HS-5 (cell line): ENCODE measurements at regions not wholly inside any gene's neighbourhood (a gene's known extent, or its start where the extent isn't known, plus 50 kb on each side); places are given as distances from the start of the nearest gene placed in this dataset.
"Not testable (repeated sequence)": the region's sequence is repeated elsewhere in the genome, so short reads cannot be mapped to it uniquely, and the experiment has no call there.

Experiments
- DNase-seq: peaks from one replicate; pipeline ENCODE4 v3.0.0-alpha.2; 2012; ENCODE audit warnings: low read depth

DNA sequence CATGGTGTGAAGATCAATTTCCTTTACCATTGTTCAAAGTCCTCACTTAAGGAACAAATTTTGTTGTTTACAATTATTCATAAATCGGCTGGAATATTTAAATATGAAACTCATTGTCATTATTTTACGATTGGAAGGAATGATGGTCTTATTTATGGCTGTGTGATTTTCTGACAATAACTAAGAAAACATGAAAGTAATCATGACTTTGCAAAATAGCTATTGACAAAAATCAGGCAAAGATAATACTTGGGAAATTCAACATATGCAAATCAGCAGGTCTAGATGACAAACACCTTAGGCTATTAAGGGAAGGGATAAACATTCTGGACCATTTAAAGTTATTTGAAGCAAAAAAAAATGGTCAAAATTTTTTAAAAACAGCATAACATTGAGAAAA is 654.8 kb upstream of the CNTN5 start:
- DNase-seq, result no peak

DNA sequence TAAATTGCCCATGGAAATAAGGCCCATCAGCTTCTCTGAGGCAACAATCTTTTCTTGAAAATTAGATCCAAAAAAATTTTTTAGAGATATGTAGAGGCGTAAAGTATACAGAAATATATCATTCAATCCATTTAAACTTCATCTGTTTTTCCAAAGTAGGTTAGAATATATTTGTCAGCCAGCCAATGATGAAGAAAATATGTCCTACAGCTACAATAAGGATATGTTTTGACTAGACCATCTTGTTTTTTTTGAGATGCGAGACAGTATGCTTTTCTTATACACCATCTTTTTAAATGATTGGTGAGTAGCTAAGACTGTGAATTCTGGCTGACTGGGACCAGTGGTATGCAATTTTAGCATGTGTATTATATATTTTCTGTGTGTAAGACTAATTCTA is 630.4 kb upstream of the CNTN5 start:
- DNase-seq, result no peak

DNA sequence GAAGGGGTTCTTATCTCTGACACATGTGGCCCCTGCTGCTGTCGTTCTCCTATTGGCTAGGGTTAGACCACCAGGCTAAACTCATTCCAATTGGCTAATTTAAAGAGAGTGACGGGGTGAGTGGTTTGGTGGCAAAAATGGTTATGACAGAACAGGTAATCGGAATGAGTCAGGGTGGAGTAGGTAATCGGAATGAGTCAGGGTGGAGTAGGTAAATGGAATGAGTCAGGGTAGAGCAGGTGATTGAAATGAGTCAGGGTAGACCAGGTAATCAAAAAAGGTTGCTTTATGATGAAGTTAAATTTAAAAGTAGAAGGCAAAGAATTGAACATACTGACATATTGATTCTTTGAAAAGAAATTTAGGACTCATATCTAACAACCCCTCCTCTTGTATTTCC is 626.2 kb upstream of the CNTN5 start:
- DNase-seq, result not testable (repeated sequence)

DNA sequence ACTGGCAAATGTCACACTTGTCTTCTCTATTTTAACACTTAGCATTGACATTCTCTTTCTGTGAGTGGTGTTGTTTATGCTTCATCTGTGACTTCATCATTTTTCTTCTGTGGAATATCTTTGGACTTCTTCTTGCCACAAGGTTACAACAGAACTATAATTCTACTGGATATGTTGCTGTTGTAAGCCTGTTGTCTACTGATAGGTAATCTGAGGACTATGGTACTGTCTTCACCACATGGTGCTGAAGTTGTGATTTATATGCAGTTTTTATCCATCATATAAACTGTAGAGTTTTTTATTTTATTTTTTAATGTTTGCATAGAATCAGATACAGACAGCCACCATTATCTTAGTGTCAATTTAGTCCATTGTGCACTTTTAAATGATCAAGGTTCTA is 622.2 kb upstream of the CNTN5 start:
- DNase-seq, result no peak

DNA sequence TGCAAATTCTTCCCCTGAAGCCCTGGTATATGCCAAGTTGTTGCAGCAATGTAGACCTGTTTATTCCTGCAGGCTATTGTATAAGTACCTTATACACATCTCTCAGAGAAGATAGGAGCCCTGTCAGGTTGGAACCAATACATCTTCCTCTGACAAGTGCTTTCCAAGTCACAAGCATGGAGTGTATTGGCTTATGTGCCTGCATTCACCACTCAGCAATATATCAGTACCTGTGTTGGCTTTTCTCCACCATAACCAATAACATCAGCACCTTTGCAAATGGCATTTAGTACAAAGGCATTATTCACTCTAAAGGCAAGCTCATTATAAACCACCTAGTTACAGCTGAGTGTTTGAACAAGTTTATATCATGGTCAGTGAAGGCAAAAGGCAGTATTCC is 611.7 kb upstream of the CNTN5 start:
- DNase-seq, result no peak

DNA sequence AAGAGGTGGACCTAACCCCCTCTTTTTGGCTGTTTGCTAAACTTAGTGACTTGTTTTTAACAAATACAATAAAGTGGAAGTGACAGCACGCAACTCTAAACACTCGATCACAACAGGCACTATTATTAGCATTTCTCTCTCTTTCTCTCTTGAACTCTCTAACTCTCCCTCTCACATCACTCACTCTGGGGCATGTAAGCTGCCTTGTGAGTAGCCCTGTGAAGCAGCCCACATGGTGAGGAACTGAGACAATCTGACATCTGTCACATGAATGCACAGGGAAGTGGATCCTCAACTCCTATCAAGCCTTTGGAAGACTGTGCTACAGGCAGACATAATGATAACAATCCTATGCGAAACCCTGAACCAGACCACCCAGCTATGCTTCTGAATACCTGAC is 609.0 kb upstream of the CNTN5 start:
- DNase-seq, result no peak

DNA sequence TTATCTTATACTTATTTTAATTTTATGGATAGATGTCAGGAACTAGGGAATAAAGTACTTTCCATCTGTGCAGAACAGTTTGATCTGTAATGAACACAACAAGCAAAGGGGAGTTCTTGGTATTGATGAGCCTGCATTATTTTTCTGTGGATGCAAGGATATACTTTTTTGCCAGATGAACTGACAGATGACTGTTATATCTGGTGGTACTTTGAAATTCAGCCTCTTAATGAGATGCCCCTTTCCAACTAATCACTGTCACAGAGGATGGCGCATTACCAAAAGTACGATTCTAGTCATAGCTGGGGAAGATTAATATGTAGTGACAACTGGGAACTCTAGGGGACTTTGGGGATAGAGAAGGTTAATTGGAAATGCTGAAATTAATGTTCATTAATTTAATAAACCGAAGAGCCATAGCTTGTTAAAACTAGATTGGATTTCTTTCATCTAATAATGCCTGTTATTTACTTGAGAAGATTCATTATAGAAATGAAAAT is 603.4 kb upstream of the CNTN5 start:
- no peak for DNase-seq

DNA sequence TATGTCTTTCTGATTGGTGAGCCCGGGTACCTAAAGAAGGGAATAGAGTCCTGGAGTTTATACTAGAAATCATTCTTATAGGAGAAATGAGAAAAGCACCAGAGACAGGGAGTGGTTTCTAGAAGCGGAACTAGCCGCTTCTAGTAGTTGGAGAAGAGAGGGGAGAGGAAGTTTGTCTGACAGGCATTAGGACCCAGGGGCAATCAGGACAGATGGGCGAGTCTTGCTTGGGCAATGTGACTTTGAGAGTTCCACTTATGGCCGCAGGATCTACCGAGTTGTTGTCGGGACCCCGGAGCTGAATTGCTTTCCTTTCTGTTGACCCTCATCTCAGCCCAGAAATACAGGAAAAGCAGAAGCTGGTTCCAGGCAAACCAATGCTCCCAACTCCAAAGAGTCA is 596.8 kb upstream of the CNTN5 start:
- no peak for DNase-seq

DNA sequence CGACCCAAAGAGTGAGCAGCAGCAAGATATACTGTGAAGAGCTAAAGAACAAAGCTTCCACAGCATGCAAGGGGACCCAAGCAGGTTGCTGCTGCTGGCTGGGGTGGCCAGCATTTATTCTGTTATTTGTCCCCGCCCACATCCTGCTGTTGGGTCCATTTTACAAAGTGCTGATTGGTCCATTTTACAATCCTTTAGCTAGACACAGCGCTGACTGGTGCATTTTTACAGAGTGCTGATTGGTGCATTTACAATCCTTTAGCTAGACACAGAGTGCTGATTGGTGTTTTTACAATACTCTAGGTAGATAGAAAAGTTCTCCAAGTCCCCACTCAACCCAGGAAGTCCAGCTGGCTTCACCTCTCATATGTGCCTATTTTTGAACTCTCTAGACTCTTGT is 596.0 kb upstream of the CNTN5 start:
- DNase-seq, result not testable (repeated sequence)

DNA sequence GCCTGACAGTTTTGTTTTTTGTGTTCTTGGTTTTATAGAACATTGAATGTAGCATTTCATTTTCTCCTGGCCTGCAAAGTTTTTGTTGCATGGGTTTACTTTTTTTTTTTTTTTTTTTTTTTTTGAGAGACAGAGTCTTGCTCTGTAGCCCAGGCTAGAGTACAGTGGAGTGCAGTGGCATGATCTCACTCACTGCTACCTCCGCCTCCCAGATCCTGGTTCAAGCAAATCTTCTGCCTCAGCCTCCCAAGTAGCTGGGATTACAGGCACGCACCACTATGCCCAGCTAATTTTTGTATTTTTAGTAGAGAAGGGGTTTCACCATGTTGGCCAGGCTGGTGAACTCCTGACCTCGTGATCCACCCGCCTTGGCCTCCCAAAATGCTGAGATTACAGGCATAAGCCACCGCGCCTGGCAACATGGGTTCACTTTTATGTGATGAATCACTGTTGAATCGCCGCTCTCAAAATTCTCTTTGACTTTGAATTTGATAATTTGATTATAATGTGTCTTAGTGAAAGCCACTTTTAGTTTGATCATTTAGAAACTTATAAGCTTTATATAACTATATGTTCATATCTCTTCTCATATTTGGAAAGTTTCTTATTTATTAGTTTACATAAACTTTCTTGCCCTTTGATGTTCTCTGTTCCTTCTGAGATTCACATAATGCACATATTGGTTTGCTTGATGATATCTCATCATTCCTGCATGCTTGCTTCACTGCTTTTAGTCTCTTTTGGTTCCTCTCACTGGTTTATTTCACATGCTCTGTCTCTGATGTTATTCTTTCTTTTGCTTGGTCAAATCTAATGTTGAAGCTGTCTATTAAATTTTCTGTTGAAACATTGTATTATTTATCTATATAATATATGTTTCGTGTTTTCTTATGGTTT is 589.0 kb upstream of the CNTN5 start:
- no peak for DNase-seq

DNA sequence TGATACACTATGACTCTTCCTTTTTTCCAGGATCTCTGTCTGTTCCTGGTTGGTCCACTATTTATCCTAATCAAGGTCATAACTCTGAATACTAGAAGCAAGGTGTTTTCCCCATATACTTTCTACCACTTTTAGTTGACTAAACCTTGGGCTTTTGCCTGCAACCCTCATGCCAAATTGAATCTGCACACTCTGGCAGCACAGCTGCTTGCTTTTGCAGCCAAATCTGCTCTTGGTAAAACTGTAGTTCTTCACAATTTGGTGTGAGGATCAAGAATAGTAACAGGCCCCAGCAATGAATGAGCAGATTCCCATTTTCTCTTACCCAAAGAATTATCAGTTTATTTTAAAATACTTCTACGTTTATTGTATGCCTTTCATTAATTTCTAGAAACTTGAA is 586.5 kb upstream of the CNTN5 start:
- no peak for DNase-seq

DNA sequence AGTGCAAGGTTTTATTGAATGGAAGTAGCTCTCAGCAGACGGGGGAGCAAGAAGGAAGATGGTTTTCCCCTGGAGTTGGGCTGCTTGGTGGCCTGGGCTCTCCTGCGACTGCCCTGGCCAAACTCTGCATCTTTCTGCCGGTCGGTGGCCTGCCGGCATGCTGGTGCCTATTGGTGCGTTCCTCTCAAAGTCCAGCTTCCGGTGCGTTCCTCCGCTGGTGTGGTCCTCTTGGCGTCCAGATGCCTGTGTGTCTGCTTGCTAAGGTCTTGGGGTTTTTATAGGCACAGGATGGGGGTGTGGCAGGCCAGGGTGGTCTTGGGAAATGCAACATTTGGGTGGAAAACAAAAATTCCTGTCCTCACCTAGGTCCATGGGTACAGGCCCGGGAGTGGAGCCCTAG is 567.4 kb upstream of the CNTN5 start:
- no peak for DNase-seq

DNA sequence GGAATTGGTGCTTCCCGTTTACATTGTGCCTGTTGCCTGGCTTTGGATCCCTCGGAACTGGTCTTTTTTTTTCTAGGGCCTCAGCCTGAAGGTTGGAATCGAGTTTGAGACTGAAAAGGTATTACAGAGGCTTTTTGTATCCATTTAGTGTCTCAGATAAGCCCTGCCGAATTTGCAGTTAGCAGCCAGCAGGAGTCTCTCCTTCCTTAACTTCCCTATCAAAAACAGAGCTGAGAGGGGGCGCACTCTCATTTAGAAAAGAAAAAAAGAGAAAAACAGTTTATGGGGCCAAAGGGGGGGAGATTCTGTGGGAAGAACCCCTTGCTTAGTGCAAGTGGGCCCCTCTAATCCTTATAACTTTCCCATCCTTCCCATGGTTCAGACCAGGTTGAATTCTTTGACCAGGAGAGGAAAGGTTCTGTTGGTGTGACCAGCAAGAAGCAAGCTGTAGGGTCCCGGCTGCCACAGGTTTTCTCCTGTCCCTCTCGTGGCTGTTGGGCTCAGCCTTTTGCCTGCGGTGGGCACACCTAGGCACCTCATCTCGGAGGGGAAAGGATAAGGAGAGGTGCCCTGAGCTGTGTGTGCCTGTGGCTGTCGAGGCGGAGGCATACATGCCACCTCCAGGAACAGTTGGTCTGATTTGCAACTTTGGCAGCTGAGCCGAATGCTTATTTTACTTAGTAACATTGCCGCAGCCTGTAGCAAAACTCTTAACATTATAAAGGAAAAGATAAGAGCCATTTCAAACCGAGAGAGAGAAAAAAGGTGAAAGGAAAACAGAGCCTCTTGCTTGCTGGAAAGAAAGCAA is 565.0 kb upstream of the CNTN5 start:
- no peak for DNase-seq

DNA sequence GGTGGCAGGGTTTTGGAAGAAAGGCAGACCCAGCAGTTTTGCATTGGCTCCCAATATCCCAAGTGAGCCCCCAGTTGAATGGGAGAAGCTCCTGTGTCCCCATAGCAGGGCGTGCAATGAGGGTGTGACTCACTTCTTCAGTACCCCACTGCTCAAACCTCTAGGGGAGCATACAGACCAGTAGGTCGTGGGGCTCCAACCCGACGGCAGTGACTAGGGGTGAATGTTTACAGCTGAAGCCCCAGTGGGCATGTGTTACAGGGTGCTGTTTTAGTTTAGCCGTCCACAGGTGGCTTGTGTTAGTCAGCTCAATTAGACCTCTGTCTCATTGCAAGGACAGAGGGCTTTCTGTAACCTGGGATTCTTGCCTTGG is 564.5 kb upstream of the CNTN5 start:
- no peak for DNase-seq

DNA sequence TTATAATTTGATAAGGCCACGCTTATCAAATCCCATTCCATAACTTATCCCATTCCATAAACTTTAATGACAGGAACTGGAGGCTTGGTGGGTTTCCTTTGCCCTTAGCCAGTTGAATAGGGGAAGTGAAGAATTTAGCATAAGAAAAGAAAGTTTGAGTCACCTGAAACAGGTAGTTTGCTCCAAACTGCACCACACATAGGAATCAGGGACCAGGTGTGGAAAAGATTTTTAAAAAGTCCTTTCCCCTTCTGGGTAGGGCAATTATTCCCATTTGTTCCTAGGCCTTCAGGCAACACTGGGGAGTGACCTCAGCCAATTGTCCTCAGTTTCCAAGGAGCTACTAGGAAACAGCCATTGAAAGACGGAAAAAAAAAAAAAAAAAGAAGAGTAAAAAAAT is 525.7 kb upstream of the CNTN5 start:
- DNase-seq, result no peak

DNA sequence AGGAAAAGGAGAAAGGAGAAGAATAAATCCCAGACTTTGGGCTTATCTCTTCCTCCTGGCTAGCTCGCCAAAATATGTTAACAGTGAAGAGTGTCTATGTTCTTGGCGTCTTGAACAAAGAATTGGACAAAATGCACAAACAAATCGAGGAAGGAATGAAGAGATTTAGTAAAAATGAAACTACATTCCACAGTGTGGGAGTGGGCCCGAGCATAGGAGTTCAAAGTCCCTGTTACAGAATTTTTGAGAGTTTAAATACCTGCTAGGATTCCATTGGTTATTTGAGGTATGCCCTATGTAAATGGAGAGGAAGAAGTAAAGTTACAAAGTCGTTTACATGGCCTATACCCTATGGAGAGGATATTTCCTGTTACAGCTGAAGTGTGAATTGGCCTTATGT is 525.1 kb upstream of the CNTN5 start:
- no peak for DNase-seq

DNA sequence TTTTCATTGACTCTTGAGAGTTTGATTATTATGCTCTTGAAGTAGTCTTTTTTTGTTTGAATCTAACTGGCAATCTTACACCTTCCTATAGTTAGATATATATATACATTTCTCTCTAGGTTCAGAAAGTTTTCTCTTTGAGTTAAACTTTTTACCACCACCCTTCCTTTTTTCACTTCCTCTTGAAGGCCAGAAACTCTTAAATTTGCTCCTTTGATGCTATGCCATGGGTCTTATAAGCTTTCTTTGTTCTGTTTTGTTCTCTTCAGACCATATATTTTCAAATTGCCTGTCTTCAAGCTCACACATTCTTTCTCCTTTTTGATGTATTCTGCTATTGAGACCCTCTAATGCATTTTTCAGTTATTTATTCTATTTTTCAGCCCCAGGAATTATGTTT is 513.5 kb upstream of the CNTN5 start:
- no peak for DNase-seq

DNA sequence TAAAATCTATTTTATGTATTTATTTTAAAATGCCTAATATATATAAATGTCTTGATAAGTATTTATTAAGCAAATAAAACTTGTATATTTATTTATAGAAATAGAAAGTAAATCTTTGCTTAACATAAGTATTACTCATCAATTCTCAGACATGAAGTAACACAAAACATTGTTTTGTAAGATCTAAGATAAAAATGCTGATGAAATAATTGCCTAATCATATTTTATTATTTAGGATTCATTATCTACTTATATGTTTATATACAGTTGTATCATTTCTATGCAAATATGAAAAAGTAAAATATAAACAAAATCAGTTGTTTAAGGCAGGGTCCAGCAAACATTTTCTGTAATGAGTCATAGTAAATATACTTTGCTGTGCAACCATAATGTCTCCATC is 507.8 kb upstream of the CNTN5 start:
- no peak for DNase-seq

DNA sequence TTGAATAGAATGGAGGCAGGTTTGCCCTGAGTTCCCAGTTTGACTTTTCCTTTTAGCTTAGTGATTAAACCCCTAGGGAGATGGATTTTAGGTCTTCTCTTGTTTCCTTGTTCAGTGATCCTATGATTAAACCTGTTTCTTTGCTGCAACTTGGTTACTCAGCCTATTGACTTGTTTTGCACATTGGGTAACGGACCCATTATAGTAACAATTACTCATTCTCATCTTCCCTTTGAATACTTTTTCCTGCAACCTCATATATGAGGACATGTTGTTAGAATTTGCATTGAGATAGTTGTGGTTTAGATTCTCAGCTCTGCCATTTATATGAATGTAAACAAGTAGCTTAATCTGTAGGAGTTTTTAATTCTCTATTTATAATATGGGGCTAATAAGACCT is 489.2 kb upstream of the CNTN5 start:
- peak; percentile 56 for DNase-seq

DNA sequence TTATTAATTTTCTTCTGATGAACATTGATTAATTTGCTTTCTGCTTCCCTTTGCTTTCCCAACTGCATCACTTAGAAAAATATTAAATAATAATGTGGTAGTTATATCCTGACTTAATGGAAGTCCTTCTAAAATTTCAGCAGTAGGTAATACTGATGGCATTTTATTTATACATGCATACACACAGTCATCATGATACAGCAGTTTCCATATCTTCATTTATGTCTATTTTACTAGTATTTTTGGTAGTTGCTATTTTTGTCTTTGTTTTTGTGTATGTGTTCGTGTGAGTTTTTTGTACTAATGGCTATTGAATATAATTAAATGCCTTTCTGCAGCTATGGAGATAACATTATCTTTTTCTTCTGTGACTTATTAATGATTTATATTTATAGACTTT is 484.7 kb upstream of the CNTN5 start:
- DNase-seq, result no peak

DNA sequence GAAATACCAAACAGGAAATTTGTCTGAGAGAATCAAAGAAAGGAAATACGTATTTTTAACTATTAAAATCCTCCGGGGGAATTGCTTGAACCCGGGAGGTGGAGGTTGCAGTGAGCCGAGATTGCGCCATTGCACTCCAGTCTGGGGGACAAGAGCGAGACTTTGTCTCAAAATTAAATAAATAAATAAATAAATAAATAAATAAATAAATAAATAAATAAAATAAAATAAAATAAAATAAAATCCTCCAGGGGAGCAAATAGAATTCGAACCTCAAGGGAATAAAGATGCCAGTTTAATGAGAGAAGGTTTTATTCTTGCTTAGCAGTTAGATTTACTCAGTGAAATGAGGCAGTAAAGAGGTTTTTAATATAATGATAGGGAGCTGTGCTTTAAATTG is 482.4 kb upstream of the CNTN5 start:
- DNase-seq, result not testable (repeated sequence)

DNA sequence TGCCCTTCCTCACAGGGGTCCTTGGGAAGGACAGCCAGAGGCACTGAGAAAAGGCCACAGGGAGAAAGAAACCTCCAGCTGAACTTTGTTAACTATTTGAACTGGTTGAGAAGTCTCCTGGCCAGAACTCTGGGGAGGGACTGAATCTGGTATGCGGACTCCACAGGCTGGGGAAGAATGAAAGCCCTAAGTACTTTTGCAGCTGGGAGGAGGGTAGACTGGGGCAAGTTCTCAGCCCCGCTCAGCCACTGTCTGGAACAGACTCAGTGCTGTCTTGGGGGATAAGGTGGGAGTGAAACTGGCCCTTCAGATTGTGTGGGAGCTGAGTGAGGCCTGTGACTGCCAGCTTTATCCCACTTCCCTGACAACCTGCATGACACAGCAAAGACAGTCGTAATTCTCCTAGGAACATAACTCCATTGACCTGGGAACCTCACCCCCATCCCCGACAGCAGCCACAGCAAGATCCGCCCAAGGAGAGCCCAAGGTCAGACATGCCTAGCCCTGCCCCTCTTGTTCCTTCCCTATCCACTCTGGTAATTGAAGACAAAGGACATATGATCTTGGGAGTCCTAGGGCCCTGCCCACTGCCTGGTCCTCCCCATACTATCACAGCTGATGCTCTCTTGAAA is 475.1 kb upstream of the CNTN5 start:
- no peak for DNase-seq

DNA sequence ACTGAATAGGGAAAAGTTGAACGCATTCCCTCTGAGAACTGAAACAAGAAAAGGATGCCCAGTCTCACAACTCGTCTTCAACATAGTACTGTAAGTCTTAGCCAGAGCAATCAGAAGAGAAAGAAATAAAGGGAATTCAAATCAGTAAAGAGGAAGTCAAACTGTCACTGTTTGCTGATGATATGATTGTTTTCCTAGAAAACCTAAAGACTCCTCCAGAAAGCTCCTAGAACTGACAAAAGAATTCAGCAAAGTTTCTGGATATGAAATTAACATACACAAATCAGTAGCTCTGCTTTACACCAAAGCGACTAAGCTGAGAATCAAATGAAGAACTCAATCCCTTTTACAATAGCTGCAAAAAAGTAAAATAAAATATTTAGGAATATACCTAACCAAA is 471.2 kb upstream of the CNTN5 start:
- DNase-seq, result no peak
